ENCODE measurements at regions not wholly inside any gene's neighbourhood (a gene's known extent, or its start where the extent isn't known, plus 50 kb on each side); places are given as distances from the start of the nearest gene placed in this dataset.

DNA sequence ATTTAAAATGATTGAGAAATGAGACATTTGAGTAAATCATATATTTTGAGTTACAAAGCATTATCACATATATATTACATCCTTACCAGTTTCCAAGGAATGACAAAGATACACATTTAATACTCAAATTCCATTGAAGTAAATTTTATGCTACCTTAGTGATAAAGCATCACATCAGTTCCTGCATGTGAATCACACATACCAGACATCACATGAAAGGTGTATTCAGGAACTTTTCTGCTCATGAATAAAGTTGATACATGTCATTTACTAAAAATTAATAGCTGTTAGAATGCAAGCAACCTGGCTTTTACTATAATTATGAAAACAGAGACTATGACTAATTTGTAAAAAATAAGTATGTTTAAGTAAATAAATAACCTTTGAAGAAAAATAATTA, 548.8 kb upstream of the SLC39A10 start:
- TF ChIP-seq EP300 (IDR thresholded peaks at IDR 0.05), result no peak
- TF ChIP-seq, protein P1, sequence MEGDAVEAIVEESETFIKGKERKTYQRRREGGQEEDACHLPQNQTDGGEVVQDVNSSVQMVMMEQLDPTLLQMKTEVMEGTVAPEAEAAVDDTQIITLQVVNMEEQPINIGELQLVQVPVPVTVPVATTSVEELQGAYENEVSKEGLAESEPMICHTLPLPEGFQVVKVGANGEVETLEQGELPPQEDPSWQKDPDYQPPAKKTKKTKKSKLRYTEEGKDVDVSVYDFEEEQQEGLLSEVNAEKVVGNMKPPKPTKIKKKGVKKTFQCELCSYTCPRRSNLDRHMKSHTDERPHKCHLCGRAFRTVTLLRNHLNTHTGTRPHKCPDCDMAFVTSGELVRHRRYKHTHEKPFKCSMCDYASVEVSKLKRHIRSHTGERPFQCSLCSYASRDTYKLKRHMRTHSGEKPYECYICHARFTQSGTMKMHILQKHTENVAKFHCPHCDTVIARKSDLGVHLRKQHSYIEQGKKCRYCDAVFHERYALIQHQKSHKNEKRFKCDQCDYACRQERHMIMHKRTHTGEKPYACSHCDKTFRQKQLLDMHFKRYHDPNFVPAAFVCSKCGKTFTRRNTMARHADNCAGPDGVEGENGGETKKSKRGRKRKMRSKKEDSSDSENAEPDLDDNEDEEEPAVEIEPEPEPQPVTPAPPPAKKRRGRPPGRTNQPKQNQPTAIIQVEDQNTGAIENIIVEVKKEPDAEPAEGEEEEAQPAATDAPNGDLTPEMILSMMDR (IDR thresholded peaks at IDR 0.05), result no peak

All from suprapubic skin (tissue), 3 donors.